ENCODE measurements at regions not wholly inside any gene's neighbourhood (a gene's known extent, or its start where the extent isn't known, plus 50 kb on each side); places are given as distances from the start of the nearest gene placed in this dataset.

DNA sequence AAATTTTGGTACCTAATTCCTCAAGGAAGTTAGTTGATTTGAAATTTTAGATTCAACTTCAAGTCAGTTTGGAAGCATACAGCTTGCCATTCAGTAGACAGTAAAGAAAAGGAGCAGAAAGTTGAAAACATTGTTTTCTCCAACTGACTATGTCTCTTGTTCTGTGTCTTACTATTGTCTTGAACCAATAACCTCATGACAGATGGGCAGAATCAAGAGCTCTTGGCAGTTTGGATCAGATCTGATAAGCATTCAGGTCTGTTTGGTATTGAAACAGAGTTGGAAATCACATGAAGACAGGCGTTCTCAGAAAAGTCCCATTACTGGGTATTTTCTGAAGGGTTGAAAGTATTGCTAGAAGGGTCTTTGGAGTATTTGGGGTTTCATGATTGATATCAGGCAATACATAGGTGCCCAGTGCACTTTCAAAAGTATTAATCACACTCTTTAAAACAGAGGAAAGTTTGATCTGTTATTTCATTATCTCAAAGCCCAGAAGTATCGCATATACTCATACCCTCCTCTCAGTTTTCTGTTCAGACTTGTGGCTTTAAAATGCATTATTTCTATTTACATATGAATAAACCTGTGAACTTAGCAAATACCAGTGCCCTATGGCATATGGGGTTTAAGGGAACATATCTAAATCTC is 428.4 kb upstream of the ZEB2 start:
- Histone ChIP-seq H3K27ac (ENCODE audit: low read depth) (no peak overlapping the region), H3F3A (replicated peaks; ENCODE audit: low read depth) (no peaks in the 10 kb centered on the region), H3K79me2 (replicated peaks; ENCODE audit: insufficient read depth) (no peaks in the 10 kb centered on the region), H3K27me3 (ENCODE audit: insufficient read depth) (no peaks in the 10 kb centered on the region), H3K4me2 (no peak overlapping the region), H3K4me1 (ENCODE audit: insufficient read depth) (0 out of 2 replicates have a peak, but pooled peaks cover 3% of the 10 kb centered on the region), H3K36me3 (ENCODE audit: insufficient read depth) (no peaks in the 10 kb centered on the region), H2AFZ (no peak overlapping the region), H4K20me1 (replicated peaks; ENCODE audit: insufficient read depth) (no peaks in the 10 kb centered on the region), H3K9me2 (ENCODE audit: insufficient read depth) (no peaks in the 10 kb centered on the region), H3K4me3 (no peak overlapping the region)
- no peaks in the 10 kb centered on the region for H3K27me3 Mint-ChIP-seq (ENCODE audit: insufficient read depth, low read depth, poor library complexity)
- H3K4me1 Mint-ChIP-seq, result peaks cover 14% of the 10 kb centered on the region
- no peaks in the 10 kb centered on the region for H3K9me3 Mint-ChIP-seq
- ATAC-seq, result no peak
- no peak overlapping the region for H3K4me3 Mint-ChIP-seq
- no peaks in the 10 kb centered on the region for H3K36me3 Mint-ChIP-seq (ENCODE audit: low read depth)
- TF ChIP-seq REST (IDR thresholded peaks at IDR 0.05; ENCODE audit: unreplicated experiment), result no peak
- TF ChIP-seq EZH2phosphoT487 (IDR thresholded peaks at IDR 0.05; ENCODE audit: unreplicated experiment), result no peak
- no peak for TF ChIP-seq ETS1 (IDR thresholded peaks at IDR 0.05)
- TF ChIP-seq, protein P1, sequence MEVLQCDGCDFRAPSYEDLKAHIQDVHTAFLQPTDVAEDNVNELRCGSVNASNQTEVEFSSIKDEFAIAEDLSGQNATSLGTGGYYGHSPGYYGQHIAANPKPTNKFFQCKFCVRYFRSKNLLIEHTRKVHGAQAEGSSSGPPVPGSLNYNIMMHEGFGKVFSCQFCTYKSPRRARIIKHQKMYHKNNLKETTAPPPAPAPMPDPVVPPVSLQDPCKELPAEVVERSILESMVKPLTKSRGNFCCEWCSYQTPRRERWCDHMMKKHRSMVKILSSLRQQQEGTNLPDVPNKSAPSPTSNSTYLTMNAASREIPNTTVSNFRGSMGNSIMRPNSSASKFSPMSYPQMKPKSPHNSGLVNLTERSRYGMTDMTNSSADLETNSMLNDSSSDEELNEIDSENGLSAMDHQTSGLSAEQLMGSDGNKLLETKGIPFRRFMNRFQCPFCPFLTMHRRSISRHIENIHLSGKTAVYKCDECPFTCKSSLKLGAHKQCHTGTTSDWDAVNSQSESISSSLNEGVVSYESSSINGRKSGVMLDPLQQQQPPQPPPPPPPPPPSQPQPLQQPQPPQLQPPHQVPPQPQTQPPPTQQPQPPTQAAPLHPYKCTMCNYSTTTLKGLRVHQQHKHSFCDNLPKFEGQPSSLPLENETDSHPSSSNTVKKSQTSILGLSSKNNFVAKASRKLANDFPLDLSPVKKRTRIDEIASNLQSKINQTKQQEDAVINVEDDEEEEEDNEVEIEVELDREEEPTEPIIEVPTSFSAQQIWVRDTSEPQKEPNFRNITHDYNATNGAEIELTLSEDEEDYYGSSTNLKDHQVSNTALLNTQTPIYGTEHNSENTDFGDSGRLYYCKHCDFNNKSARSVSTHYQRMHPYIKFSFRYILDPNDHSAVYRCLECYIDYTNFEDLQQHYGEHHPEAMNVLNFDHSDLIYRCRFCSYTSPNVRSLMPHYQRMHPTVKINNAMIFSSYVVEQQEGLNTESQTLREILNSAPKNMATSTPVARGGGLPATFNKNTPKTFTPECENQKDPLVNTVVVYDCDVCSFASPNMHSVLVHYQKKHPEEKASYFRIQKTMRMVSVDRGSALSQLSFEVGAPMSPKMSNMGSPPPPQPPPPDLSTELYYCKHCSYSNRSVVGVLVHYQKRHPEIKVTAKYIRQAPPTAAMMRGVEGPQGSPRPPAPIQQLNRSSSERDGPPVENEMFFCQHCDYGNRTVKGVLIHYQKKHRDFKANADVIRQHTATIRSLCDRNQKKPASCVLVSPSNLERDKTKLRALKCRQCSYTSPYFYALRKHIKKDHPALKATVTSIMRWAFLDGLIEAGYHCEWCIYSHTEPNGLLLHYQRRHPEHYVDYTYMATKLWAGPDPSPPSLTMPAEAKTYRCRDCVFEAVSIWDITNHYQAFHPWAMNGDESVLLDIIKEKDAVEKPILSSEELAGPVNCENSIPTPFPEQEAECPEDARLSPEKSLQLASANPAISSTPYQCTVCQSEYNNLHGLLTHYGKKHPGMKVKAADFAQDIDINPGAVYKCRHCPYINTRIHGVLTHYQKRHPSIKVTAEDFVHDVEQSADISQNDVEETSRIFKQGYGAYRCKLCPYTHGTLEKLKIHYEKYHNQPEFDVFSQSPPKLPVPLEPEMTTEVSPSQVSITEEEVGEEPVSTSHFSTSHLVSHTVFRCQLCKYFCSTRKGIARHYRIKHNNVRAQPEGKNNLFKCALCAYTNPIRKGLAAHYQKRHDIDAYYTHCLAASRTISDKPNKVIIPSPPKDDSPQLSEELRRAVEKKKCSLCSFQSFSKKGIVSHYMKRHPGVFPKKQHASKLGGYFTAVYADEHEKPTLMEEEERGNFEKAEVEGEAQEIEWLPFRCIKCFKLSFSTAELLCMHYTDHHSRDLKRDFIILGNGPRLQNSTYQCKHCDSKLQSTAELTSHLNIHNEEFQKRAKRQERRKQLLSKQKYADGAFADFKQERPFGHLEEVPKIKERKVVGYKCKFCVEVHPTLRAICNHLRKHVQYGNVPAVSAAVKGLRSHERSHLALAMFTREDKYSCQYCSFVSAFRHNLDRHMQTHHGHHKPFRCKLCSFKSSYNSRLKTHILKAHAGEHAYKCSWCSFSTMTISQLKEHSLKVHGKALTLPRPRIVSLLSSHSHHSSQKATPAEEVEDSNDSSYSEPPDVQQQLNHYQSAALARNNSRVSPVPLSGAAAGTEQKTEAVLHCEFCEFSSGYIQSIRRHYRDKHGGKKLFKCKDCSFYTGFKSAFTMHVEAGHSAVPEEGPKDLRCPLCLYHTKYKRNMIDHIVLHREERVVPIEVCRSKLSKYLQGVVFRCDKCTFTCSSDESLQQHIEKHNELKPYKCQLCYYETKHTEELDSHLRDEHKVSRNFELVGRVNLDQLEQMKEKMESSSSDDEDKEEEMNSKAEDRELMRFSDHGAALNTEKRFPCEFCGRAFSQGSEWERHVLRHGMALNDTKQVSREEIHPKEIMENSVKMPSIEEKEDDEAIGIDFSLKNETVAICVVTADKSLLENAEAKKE (CRISPR knock-in tag; IDR thresholded peaks at IDR 0.05), result no peak
- TF ChIP-seq POLR2AphosphoS5 (IDR thresholded peaks at IDR 0.05; ENCODE audit: low read depth), result no peak
- no peak for TF ChIP-seq ZNF114 (CRISPR knock-in tag; IDR thresholded peaks at IDR 0.05)
- TF ChIP-seq, protein P2, sequence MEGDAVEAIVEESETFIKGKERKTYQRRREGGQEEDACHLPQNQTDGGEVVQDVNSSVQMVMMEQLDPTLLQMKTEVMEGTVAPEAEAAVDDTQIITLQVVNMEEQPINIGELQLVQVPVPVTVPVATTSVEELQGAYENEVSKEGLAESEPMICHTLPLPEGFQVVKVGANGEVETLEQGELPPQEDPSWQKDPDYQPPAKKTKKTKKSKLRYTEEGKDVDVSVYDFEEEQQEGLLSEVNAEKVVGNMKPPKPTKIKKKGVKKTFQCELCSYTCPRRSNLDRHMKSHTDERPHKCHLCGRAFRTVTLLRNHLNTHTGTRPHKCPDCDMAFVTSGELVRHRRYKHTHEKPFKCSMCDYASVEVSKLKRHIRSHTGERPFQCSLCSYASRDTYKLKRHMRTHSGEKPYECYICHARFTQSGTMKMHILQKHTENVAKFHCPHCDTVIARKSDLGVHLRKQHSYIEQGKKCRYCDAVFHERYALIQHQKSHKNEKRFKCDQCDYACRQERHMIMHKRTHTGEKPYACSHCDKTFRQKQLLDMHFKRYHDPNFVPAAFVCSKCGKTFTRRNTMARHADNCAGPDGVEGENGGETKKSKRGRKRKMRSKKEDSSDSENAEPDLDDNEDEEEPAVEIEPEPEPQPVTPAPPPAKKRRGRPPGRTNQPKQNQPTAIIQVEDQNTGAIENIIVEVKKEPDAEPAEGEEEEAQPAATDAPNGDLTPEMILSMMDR (conservative IDR thresholded peaks at IDR 0.05; ENCODE audit: low read depth in 2 of 2), result no peak
- no peak for TF ChIP-seq NANOG (IDR thresholded peaks at IDR 0.05; ENCODE audit: borderline replicate concordance)
- TF ChIP-seq STAT1 (IDR thresholded peaks at IDR 0.05; ENCODE audit: unreplicated experiment), result no peak
- H3K27ac Mint-ChIP-seq, result no peak overlapping the region; the same call in 1 of the 2 replicates
- no peak for DNase-seq (ENCODE audit: low spot score)

All from GM23338 (cell line).